Dendritic cell treated with granulocyte-macrophage colony-stimulating factor and Interleukin-4, amounts not matched to agents 40 ng/mL and 50 ng/mL, for 4 days (primary cell): ENCODE measurements at regions not wholly inside any gene's neighbourhood (a gene's known extent, or its start where the extent isn't known, plus 50 kb on each side); places are given as distances from the start of the nearest gene placed in this dataset.
A peak's percentile ranks its signal among the peaks of the same experiment; 100 is the strongest.
"Not testable (repeated sequence)": the region's sequence is repeated elsewhere in the genome, so short reads cannot be mapped to it uniquely, and the experiment has no call there.

Experiments
- H3K27ac Mint-ChIP-seq: one replicate; pipeline ENCODE4 v1.8.0; 2022; ENCODE audit warnings: mild to moderate bottlenecking, mixed read lengths
- H3K27me3 Mint-ChIP-seq: one replicate; pipeline ENCODE4 v1.8.0; 2022; ENCODE audit warnings: mild to moderate bottlenecking, mixed read lengths
- H3K36me3 Mint-ChIP-seq: one replicate; pipeline ENCODE4 v1.8.0; 2022; ENCODE audit warnings: low read depth, mixed read lengths
- H3K4me1 Mint-ChIP-seq: one replicate; pipeline ENCODE4 v1.8.0; 2022; ENCODE audit warnings: low read depth, mixed read lengths
- H3K4me3 Mint-ChIP-seq: one replicate; pipeline ENCODE4 v1.8.0; 2022; ENCODE audit warnings: mild to moderate bottlenecking, moderate library complexity, mixed read lengths
- H3K9me3 Mint-ChIP-seq: one replicate; pipeline ENCODE4 v1.8.0; 2022; ENCODE audit warnings: mixed read lengths
- intact Hi-C: fragments of 100-400 bp; cut with micrococcal nuclease; formaldehyde crosslinking; loops from one replicate; pipeline ENCODE4 v1.15.0; 2022

GRCh38 chr1:204793259-204793914 is 77.3 kb upstream of the NFASC start:
- H3K36me3 Mint-ChIP-seq: no peaks in the 10 kb centered on the region
- no peak overlapping the region for H3K4me3 Mint-ChIP-seq
- intact Hi-C loops: no loop called here
- H3K4me1 Mint-ChIP-seq: peaks cover 12% of the 10 kb centered on the region
- H3K27ac Mint-ChIP-seq: no peak overlapping the region
- no peaks in the 10 kb centered on the region for H3K9me3 Mint-ChIP-seq
- peaks cover 14% of the 10 kb centered on the region for H3K27me3 Mint-ChIP-seq

- H3K9me3 Mint-ChIP-seq, H3K36me3 Mint-ChIP-seq, H3K27me3 Mint-ChIP-seq, H3K4me3 Mint-ChIP-seq, H3K27ac Mint-ChIP-seq, intact Hi-C loops, H3K4me1 Mint-ChIP-seq: not testable (repeated sequence)
Measured at GRCh38 chr1:204796886-204797285, 73.8 kb upstream of the NFASC start.

- no peaks in the 10 kb centered on the region for H3K9me3 Mint-ChIP-seq
- intact Hi-C loops: no loop called here
- H3K36me3 Mint-ChIP-seq: no peaks in the 10 kb centered on the region
- H3K27ac Mint-ChIP-seq: no peak overlapping the region
- H3K27me3 Mint-ChIP-seq: peaks cover 9% of the 10 kb centered on the region
- H3K4me3 Mint-ChIP-seq: no peak overlapping the region
- H3K4me1 Mint-ChIP-seq: no peaks in the 10 kb centered on the region
Measured at GRCh38 chr1:204797401-204797800, 73.3 kb upstream of the NFASC start.

DNA sequence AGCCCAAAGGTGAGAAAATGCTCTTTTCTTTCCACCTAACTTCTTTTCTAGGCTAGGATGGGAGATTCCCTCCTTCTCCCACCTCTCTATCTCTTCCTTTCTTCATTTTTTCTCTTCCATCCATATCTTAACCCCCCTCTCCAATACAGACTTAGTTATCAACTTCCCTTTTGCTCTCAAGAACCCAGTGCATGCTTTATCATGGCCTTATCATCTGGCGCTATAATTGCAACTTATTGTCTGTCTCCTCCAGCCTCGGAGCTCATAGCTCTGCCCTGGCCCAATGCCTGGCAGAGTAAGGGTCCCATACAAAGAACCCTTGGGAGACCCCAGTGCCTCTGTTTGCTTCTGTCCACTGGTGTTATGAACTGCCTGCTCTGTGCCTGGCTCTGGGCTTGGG is 71.0 kb upstream of the NFASC start:
- Mint-ChIP-seq H3K27me3 (peaks cover 10% of the 10 kb centered on the region), H3K36me3 (no peaks in the 10 kb centered on the region), H3K4me1 (no peaks in the 10 kb centered on the region), H3K27ac (no peak overlapping the region), H3K9me3 (no peaks in the 10 kb centered on the region), H3K4me3 (no peak overlapping the region)
- intact Hi-C loops: no loop called here

DNA sequence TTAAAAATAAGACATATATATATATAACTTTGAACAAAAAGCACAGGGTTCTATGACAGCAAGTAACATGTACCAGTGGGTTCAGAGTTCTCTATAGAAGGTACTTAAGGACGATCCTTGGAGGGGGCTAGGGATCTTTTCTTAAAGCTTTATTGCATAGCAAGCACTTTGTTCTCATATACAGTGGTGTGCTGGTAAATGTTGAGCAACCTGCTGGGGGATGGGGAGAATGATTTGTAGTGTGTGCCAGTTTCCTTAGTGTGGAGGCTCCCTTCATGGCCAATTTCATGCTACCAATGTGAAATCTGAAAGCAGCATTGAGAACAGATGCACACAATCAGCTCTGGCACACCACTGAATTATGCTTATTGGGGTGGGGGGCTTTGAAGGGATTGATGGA is 69.5 kb upstream of the NFASC start:
- no peaks in the 10 kb centered on the region for H3K36me3 Mint-ChIP-seq
- intact Hi-C loops: no loop called here

GRCh38 chr1:204802401-204803175 is 68.1 kb upstream of the NFASC start:
- H3K27ac Mint-ChIP-seq: no peak overlapping the region
- intact Hi-C loops: no loop called here
- H3K4me3 Mint-ChIP-seq: no peak overlapping the region
- no peaks in the 10 kb centered on the region for H3K36me3 Mint-ChIP-seq
- peaks cover 7% of the 10 kb centered on the region for H3K4me1 Mint-ChIP-seq
- H3K9me3 Mint-ChIP-seq: no peaks in the 10 kb centered on the region
- H3K27me3 Mint-ChIP-seq: peaks cover 11% of the 10 kb centered on the region

More for the DNA sequence above, 69.5 kb upstream of the NFASC start:
- H3K9me3 Mint-ChIP-seq: no peaks in the 10 kb centered on the region
- no peak overlapping the region for H3K4me3 Mint-ChIP-seq
- H3K4me1 Mint-ChIP-seq: no peaks in the 10 kb centered on the region
- peaks cover 7% of the 10 kb centered on the region for H3K27me3 Mint-ChIP-seq
- H3K27ac Mint-ChIP-seq: no peak overlapping the region

- H3K4me3 Mint-ChIP-seq: no peak overlapping the region
- intact Hi-C loops: no loop called here
- H3K9me3 Mint-ChIP-seq: no peaks in the 10 kb centered on the region
- peaks cover 11% of the 10 kb centered on the region for H3K27me3 Mint-ChIP-seq
- peaks cover 7% of the 10 kb centered on the region for H3K4me1 Mint-ChIP-seq
- no peak overlapping the region for H3K27ac Mint-ChIP-seq
- H3K36me3 Mint-ChIP-seq: no peaks in the 10 kb centered on the region
Measured at GRCh38 chr1:204803607-204804006, 67.1 kb upstream of the NFASC start.

DNA sequence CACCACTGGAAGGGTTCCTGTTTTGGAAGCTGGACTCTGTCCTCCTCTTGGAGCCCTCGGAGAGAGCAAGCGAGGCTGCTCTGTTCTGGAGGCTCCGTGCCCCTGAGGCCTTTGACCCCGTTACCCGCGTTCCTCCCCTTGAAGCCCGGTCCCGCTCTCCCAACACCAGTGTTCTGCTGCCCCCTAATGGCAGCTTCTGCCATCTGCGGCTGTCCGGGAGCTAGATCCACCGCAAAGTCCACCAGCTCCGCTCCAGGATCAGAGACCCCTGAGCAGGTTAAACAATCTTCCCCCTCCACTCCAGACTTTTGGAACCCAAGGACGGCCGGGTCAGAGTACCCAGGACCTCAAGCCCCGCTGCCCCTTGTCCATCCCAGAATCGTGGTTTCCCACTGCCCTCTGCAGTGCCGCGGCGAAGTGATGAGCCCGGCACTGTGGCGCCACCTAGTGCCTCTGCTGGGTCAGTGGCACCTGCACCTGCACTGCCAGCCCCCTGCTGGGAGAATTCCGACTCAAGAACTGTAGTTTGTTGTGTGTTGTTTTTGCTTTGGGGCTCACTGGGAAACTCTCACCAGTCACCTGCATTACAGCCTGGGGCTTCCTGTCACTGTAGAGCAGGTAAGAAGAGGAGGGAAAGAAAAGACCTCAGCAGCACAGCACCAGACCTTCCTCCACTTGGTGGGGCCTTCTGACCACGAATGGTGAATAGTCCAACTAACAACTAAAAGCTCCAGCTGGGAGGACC is 63.5 kb upstream of the NFASC start:
- H3K27me3 Mint-ChIP-seq: peaks cover 12% of the 10 kb centered on the region
- intact Hi-C loops: loop anchor here (2.0 to 5.0 kb wide), 2 partner anchors 240 to 360 kb away; no protein-coding TSS in a partner anchor
- peaks cover 7% of the 10 kb centered on the region for H3K4me1 Mint-ChIP-seq
- no peaks in the 10 kb centered on the region for H3K36me3 Mint-ChIP-seq
- H3K9me3 Mint-ChIP-seq: no peaks in the 10 kb centered on the region
- no peak overlapping the region for H3K27ac Mint-ChIP-seq
- peak overlapping the region; percentile 78 for H3K4me3 Mint-ChIP-seq

- peaks cover 7% of the 10 kb centered on the region for H3K4me1 Mint-ChIP-seq
- no peak overlapping the region for H3K27ac Mint-ChIP-seq
- H3K36me3 Mint-ChIP-seq: no peaks in the 10 kb centered on the region
- no peaks in the 10 kb centered on the region for H3K9me3 Mint-ChIP-seq
- H3K4me3 Mint-ChIP-seq: no peak overlapping the region
- intact Hi-C loops: loop anchor here (5.0 kb wide), 1 partner anchor 362 kb away; no protein-coding TSS in a partner anchor
- peaks cover 15% of the 10 kb centered on the region for H3K27me3 Mint-ChIP-seq
Measured at GRCh38 chr1:204809488-204809887, 61.2 kb upstream of the NFASC start.

DNA sequence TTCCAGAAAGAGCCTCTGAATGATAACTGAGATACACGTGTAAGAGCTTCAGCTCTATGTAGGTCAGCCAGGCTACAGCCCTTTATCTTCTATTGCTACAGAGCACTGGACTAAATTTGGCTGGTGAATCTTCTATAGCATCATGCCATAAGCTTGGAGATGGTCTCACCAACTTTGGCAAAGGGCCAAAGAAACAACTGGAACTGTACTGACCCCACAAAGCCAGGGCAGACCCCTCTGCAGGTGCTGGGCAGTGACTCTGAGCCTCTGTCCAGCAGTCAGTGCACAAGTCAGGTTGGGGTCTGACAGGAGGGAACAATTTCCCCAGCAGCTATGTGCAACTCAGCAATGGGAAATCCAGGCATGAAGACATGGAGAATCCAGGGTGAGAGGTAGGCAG is 57.8 kb upstream of the NFASC start:
- Mint-ChIP-seq H3K4me1 (no peaks in the 10 kb centered on the region), H3K27ac (no peak overlapping the region), H3K9me3 (no peaks in the 10 kb centered on the region), H3K27me3 (peaks cover 16% of the 10 kb centered on the region), H3K36me3 (no peaks in the 10 kb centered on the region), H3K4me3 (no peak overlapping the region)
- intact Hi-C loops: no loop called here

- Mint-ChIP-seq H3K36me3 (no peaks in the 10 kb centered on the region), H3K4me1 (no peaks in the 10 kb centered on the region), H3K27me3 (peaks cover 17% of the 10 kb centered on the region), H3K4me3 (no peak overlapping the region), H3K9me3 (no peaks in the 10 kb centered on the region), H3K27ac (no peak overlapping the region)
- intact Hi-C loops: no loop called here
Measured at GRCh38 chr1:204813522-204813921, 57.1 kb upstream of the NFASC start.

DNA sequence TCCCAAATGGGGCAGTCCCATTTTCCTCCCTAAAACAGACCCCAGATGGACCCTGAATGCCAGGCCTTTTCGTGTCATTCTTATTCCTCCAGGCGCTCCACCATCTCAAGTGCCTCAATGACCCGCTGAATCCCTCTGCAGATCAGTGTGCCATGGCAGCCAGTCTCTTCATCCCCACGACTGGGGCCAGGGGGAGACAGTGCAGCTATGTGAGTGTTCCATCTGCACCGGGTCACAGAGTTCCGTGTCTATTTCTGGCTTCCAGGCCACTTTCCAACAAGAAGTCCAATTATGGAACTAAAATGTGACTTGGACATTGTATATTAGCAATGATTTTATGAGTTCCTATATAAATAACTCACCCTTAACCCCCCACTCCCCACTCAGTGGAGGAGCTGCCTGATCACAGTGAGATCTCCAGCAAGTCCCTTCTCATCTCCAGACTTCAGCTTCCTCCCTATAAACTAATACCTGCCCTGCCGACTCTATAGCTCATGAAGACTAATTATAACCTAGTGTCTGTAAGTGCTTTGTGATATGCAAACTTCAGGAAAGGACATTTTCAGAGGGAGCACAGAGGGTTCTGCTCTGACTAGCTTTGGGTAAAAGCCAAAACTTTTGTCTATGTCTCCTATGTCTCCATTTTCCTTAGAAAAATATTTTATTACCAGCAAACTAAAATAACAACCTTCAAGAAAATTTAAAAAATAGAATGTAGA is 56.3 kb upstream of the NFASC start:
- Mint-ChIP-seq H3K27me3 (peaks cover 17% of the 10 kb centered on the region), H3K36me3 (no peaks in the 10 kb centered on the region), H3K9me3 (no peaks in the 10 kb centered on the region), H3K4me1 (no peaks in the 10 kb centered on the region), H3K4me3 (no peak overlapping the region), H3K27ac (no peak overlapping the region)
- intact Hi-C loops: no loop called here

- H3K27me3 Mint-ChIP-seq: peaks cover 19% of the 10 kb centered on the region
- no peaks in the 10 kb centered on the region for H3K9me3 Mint-ChIP-seq
- intact Hi-C loops: no loop called here
Measured at GRCh38 chr1:204817341-204817740, 53.3 kb upstream of the NFASC start.

GRCh38 chr1:204818998-204819397 is 51.7 kb upstream of the NFASC start:
- no peaks in the 10 kb centered on the region for H3K4me1 Mint-ChIP-seq
- no peaks in the 10 kb centered on the region for H3K9me3 Mint-ChIP-seq
- H3K4me3 Mint-ChIP-seq: no peak overlapping the region
- H3K36me3 Mint-ChIP-seq: no peaks in the 10 kb centered on the region
- H3K27ac Mint-ChIP-seq: no peak overlapping the region
- intact Hi-C loops: no loop called here
- H3K27me3 Mint-ChIP-seq: peaks cover 19% of the 10 kb centered on the region

More at GRCh38 chr1:204817341-204817740, 53.3 kb upstream of the NFASC start:
- Mint-ChIP-seq H3K4me3 (no peak overlapping the region), H3K36me3 (no peaks in the 10 kb centered on the region), H3K27ac (no peak overlapping the region), H3K4me1 (no peaks in the 10 kb centered on the region)
